Stimulated activated CD8-positive, alpha-beta memory T cell treated with anti-CD3 and anti-CD28 coated beads, Interleukin-12 subunit alpha, Interleukin-12 subunit beta, amount 100 ng/mL, for 24 hours (primary cell): ENCODE measurements at regions not wholly inside any gene's neighbourhood (a gene's known extent, or its start where the extent isn't known, plus 50 kb on each side); places are given as distances from the start of the nearest gene placed in this dataset.

Experiments used
- DNase-seq: peaks from one replicate; pipeline ENCODE4 v3.0.0-alpha.2; 2020; ENCODE audit errors: extremely low read depth

- DNase-seq: no peak
Observed at GRCh38 chr13:85538957-85539356, 260.3 kb downstream of the SLITRK6 start.

GRCh38 chr13:85537601-85538000 lies 261.6 kb downstream of the SLITRK6 start:
- no peak for DNase-seq

DNA sequence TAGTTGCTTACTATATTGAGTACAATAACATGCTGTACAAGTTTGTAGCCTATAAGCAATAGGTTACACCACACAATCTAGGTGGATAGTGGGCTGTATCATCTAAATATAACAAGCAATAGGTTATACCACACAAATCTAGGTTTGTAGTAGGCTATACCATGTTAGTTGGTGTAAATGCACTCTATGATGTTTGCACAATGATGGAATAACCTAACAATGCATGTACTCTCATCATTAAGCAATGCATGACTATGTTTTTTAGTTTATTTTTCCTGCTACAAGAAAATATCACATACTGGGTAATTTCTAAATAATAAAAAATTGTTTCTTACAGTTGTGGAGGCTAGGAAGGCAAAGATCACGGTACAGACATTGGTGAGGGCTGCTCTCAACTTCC lies 262.5 kb downstream of the SLITRK6 start:
- no peak for DNase-seq

GRCh38 chr13:85535316-85536084 lies 263.7 kb downstream of the SLITRK6 start:
- no peak for DNase-seq

DNA sequence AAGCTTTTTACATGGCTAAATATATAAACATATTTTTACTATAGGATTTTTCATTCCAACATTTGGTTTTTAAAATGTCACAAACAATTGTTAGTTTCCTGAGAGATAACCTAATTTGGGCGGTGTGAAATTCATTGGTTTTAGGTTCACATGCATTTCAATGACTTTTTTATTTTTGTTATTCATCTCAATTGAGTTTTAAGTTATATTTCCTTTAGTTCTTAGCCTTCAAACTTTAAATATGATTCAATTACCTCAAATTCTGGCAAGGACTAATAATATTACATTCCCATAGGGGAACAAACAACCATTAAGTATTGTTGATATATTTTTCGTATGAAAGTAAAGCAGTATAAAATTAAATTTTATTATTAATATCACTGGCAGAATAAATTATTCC lies 265.3 kb downstream of the SLITRK6 start:
- DNase-seq: no peak

GRCh38 chr13:85529218-85529594 lies 270.0 kb downstream of the SLITRK6 start:
- DNase-seq: no peak

DNA sequence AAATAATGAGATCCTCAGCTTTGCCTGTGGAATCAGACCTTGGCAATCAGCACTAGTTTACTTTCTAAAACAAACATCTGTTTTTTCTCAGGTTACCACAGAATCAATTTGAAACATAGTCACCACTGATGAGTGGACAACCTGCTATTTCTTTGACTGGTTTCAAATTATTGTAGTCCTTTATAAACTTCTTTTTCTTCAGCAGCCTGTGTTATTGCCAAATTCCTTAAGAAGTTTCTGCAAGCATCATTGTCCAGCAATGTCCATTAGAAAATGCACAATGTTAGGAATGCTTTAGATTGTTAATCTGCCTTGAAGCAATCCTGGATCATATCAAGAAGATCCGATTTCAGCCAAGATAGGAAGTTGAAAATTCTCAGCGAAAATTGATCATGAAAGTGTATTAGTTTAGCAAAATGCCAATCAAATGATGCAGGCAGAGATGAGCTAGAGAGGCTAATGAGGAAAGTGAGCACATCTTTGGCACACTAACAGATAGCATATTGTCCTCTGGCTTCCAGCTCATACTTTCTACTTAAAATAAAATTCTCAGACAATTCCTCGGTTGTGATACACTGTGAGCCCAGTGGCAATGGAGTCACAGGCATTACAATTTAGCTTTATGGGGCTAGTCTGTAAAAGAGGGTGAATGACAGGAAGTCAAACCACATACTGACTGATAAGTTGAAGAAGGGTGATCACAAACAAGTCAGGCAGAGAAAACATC lies 270.6 kb downstream of the SLITRK6 start:
- no peak for DNase-seq

GRCh38 chr13:85527316-85527715 lies 271.9 kb downstream of the SLITRK6 start:
- no peak for DNase-seq

- DNase-seq: no peak
Observed at GRCh38 chr13:85525411-85525810, 273.8 kb downstream of the SLITRK6 start.

DNA sequence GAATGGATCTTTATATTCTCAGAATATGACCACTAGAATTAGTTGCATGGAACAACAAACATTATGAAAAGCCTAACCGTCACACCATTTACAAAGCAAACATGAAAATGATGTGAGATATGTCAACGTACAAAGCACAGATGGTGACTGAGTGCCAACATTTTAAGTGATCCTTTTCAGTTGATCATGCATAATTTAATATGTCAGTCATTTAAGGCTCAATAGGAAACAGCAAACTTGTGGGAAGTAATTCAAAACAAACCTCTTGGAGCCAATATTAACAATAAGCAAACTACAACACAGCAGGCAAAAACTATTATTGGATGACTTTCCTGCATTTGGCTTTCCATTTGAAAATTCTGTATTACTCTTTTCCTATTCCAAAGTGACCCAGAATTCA lies 277.6 kb downstream of the SLITRK6 start:
- DNase-seq: no peak

DNA sequence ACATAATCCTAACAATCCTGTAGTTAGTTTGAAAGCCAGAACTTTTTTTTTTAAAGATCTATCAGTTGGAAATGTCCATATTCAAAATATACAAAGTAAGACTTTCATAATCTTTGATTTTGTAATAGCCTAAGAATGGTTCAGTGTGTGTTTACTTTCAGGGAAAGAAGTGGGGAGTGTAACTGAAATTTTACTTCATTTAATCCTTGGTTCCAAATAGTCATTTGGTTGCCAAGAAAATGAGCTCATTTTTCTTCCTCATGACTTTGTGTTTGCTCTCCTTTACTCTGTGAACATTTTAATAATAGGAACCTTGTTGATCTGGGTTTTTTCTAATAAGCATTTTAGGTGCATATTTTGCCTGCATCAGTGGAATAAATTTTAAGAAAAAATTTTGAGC lies 278.8 kb downstream of the SLITRK6 start:
- DNase-seq: no peak

GRCh38 chr13:85519363-85519762 lies 279.9 kb downstream of the SLITRK6 start:
- DNase-seq: no peak

DNA sequence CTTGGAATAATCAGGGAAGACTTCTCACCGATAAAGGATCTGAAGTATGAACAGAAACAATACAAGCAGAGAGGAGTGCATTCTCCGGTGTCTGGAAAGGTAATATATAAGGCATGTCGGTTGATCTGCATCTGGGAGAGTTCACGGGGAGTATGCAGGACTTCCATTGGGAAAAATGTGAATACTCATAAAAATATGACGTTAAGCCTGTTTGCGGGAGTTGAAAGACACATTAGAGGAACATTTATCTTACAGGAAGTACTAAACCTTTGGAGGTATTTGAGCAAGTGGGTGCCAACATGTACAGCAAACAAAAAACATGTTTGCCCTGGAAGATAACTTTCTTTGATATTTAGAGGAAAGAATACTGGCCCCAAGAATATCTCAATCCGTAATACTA lies 286.8 kb downstream of the SLITRK6 start:
- DNase-seq: no peak

DNA sequence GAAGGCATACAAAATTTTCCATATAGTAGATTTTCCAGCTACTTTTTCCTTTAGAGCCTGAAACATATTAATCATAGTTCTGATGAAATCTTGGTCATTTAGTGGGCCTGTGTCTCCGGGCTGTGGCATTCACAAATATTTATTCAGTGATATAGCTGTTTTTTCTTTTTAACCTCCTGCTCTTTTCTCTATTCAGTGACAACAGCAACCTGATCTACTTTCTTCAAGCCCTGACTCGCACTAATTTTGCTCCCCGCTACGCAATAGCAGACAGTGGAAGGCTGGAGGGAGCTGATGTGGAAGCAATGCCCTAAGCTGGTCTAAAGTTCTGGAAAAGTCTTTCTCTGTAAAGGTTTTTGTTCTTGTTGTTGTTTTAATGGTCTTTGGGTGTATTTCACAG lies 289.7 kb downstream of the SLITRK6 start:
- no peak for DNase-seq

DNA sequence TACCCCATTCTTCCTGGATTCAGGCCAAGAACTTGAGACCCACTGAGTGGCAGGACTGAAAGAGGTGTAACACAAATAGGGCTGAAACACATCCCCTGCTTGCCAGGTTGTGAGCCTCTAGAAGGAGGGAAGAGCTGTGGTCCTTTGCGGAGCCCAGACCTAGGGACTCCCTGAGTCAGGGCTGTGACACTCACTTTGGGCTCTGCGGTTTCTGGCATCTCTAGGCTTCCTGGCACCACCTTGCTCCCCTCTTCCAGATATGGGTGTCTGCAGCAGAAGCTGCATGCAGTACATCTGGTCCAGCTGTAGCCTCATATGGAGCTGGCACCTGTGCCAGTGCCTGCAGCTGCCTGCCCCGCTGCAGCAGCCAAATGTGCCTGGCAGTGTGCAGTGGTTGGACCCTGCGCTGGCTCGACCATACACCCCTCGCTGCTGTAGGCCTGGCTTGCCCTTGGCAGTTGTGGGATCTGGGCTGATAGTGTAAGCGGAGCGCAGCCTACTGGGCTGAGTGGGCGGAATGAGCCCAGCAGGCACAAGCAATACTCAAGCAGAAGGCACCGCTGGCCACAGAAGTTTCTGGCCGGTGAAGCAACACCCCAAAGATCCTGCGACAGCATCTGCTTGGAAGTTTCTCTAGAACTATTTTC lies 290.4 kb downstream of the SLITRK6 start:
- DNase-seq: no peak

DNA sequence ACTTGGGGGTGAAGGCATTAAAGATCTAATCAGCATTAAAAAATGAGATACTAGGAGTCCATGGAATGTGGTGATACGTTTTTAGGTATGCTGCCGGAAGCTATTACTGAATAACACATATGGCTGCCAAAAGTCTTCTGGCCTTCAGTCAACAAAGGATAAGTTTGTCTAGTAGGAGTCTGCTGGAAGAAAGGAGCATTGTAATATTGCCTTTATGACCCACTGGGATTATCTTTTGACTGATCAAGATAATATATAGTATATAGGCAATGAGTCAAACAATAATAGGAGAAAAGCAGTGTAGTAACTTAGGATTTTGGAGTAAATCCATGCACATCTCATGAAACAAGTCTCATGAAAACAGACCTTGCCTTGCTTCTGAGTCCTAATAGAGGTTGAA lies 295.4 kb downstream of the SLITRK6 start:
- no peak for DNase-seq

GRCh38 chr13:85501616-85502015 lies 297.6 kb downstream of the SLITRK6 start:
- no peak for DNase-seq

DNA sequence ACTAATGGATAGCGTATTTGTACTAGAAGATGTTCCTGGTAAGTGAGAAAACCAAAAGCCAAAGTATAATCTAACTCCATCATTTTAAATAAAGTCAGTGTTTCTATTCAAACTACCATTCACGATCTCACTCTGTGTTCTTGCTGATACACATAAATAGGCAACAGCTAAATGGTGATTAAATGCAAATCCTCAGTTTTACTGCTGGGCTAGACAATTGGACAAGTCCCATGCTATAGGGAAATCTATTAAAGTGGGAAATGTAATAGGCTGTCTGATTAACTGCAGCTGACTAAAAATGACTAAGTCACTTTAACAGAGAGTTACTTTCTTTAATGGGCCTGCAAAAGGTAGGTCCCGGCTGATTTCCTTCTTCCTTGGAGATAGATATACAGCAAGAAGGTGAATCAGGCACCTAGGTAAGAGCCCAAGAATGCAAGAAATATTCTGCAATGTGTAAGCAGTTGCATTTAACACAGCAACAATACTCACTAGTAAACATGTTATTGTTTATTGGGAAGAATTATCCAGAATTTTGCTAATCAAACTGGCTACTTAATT lies 298.4 kb downstream of the SLITRK6 start:
- no peak for DNase-seq

GRCh38 chr13:85498774-85499173 lies 300.4 kb downstream of the SLITRK6 start:
- no peak for DNase-seq

DNA sequence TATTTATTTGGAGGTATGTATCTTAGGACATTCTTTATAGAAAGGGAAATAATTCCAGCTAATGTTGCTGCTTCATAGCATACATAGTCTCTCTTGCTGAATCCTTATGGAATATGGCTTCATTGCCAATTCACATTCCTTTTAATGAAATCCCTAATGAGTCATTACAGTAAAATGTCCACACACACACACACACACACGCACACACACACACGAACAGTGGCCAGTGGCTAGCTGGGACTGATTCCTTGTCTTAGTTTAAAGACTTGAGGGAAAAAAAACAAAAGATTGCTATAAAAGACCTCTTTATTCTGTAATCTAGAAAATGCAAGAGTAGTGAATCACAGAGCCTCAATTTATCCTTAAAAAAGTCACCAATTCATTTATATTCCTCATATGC lies 301.6 kb downstream of the SLITRK6 start:
- DNase-seq: no peak

DNA sequence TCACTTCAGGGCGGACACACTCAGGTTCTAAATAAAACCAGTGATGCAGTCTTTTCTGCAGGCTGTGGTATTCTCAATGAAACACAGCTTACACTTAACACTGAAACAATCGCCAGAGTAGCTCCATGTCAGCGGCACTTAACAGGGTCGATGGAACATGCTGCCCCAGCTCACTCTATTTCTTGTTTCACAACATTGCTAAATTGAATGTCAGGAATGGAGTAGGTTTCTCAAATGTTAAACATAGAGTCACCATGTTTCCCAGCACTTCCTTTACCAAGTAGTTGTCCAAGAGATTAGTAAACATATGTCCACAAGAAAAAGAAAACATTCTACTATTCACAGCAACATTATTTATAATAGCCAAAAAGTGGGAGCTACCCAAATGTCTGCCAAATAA lies 306.9 kb downstream of the SLITRK6 start:
- no peak for DNase-seq

DNA sequence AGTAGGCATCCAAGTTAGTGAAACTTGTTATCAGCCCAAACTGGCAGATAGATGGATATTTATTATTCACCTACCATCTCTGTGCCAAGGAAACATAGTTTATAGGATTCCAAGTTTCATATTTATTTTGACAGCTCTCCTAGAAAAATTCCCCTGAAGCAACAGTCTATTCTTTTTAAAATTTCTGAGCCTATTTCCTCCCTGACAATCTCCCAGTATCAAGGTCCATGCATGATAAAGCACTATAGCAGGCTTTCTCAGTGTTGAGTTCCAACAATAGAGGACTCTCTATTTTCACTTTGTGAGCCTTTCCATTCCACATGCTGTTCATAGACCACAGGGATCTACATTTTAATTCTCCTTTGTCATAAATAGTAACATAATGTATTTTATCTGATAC lies 312.6 kb downstream of the SLITRK6 start:
- DNase-seq: no peak

DNA sequence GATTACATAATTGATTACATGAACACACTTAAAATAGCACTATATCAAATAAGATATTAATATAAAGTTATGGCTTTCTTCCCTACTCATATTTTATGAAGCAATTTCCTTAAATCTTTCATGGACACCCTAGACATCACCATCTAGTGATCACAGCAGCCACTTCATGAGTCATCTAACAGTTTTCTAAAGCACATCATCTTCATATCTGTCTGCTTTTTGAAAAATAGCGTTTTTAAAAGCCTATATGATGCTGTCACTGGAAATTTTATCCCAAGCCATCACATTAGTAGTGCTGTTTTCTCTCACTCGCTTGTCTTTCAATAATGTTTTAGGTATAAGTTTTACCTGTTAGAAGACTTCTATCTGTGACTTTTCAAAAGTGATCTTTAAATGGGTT lies 326.1 kb downstream of the SLITRK6 start:
- no peak for DNase-seq
